ENCODE measurements at regions not wholly inside any gene's neighbourhood (a gene's known extent, or its start where the extent isn't known, plus 50 kb on each side); places are given as distances from the start of the nearest gene placed in this dataset.

- no peak for TF ChIP-seq POLR2A (IDR thresholded peaks at IDR 0.05)
- TF ChIP-seq, protein P1, sequence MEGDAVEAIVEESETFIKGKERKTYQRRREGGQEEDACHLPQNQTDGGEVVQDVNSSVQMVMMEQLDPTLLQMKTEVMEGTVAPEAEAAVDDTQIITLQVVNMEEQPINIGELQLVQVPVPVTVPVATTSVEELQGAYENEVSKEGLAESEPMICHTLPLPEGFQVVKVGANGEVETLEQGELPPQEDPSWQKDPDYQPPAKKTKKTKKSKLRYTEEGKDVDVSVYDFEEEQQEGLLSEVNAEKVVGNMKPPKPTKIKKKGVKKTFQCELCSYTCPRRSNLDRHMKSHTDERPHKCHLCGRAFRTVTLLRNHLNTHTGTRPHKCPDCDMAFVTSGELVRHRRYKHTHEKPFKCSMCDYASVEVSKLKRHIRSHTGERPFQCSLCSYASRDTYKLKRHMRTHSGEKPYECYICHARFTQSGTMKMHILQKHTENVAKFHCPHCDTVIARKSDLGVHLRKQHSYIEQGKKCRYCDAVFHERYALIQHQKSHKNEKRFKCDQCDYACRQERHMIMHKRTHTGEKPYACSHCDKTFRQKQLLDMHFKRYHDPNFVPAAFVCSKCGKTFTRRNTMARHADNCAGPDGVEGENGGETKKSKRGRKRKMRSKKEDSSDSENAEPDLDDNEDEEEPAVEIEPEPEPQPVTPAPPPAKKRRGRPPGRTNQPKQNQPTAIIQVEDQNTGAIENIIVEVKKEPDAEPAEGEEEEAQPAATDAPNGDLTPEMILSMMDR (IDR thresholded peaks at IDR 0.05) = no peak
Observed at GRCh38 chr13:53623146-53623545, 594.5 kb downstream of the OLFM4 start.
